Erythroblast (primary cell): ENCODE measurements at regions not wholly inside any gene's neighbourhood (a gene's known extent, or its start where the extent isn't known, plus 50 kb on each side); places are given as distances from the start of the nearest gene placed in this dataset.

Source experiments
- GATA1 ChIP-seq: IDR thresholded peaks from 2 replicates; pipeline ENCODE4 v1.6.1; 2011; ENCODE audit warnings: low read depth, mild to moderate bottlenecking, control low read depth, low read length, moderate library complexity
- POLR2A ChIP-seq: IDR thresholded peaks from 2 replicates; pipeline ENCODE4 v1.6.1; 2011; ENCODE audit warnings: mild to moderate bottlenecking, low read length

GRCh38 chr4:43842594-43842993 lies 606.0 kb downstream of the KCTD8 start:
- TF ChIP-seq POLR2A (no peak), GATA1 (no peak)
